ENCODE measurements at regions not wholly inside any gene's neighbourhood (a gene's known extent, or its start where the extent isn't known, plus 50 kb on each side); places are given as distances from the start of the nearest gene placed in this dataset.

GRCh38 chr4:173909294-173909693 is 374.2 kb downstream of the FBXO8 start:
- H3K36me3 ChIP-seq (ENCODE audit: low read depth, low read length): no peaks in the 10 kb centered on the region
- H3K79me2 ChIP-seq (ENCODE audit: low read length): no peaks in the 10 kb centered on the region
- H3K27me3 ChIP-seq (ENCODE audit: low read length): peaks cover 40% of the 10 kb centered on the region
- TF ChIP-seq, protein P1, sequence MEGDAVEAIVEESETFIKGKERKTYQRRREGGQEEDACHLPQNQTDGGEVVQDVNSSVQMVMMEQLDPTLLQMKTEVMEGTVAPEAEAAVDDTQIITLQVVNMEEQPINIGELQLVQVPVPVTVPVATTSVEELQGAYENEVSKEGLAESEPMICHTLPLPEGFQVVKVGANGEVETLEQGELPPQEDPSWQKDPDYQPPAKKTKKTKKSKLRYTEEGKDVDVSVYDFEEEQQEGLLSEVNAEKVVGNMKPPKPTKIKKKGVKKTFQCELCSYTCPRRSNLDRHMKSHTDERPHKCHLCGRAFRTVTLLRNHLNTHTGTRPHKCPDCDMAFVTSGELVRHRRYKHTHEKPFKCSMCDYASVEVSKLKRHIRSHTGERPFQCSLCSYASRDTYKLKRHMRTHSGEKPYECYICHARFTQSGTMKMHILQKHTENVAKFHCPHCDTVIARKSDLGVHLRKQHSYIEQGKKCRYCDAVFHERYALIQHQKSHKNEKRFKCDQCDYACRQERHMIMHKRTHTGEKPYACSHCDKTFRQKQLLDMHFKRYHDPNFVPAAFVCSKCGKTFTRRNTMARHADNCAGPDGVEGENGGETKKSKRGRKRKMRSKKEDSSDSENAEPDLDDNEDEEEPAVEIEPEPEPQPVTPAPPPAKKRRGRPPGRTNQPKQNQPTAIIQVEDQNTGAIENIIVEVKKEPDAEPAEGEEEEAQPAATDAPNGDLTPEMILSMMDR (conservative IDR thresholded peaks at IDR 0.05; ENCODE audit: low read depth, low read length): no peak
- TF ChIP-seq EZH2phosphoT487 (IDR thresholded peaks at IDR 0.05; ENCODE audit: borderline replicate concordance, low read length) (no peak), EZH2 (IDR thresholded peaks at IDR 0.05; ENCODE audit: low read length, unreplicated experiment) (no peak)
- no TSS peak for BruUV-seq (replicated peaks)
- no peaks in the 10 kb centered on the region for H3K4me1 ChIP-seq (ENCODE audit: insufficient read depth, low read length)
- CTCF ChIA-PET: no interaction called here
- no peak overlapping the region for H3K27ac ChIP-seq (ENCODE audit: low read length)
- H3K9ac ChIP-seq (ENCODE audit: low read length): no peak overlapping the region
- H4K20me1 ChIP-seq (ENCODE audit: low read length): no peaks in the 10 kb centered on the region
- POLR2A ChIA-PET (ENCODE audit: unreplicated experiment): no interaction called here
- H3K4me2 ChIP-seq (ENCODE audit: low read length): no peak overlapping the region
- no peak overlapping the region for H2AFZ ChIP-seq (ENCODE audit: low read length)
- DNase-seq (no peak), ATAC-seq (no peak)
- no peak overlapping the region for H3K4me3 ChIP-seq (ENCODE audit: low read length)
- no peaks in the 10 kb centered on the region for H3F3A ChIP-seq (ENCODE audit: low read length, unreplicated experiment)
- no peaks in the 10 kb centered on the region for H3K9me3 ChIP-seq (ENCODE audit: low read length)
- intact Hi-C loops (cut with micrococcal nuclease): no loop called here
- no peaks in the 10 kb centered on the region for H3K9me2 ChIP-seq (replicated peaks; ENCODE audit: low read length)

DNA sequence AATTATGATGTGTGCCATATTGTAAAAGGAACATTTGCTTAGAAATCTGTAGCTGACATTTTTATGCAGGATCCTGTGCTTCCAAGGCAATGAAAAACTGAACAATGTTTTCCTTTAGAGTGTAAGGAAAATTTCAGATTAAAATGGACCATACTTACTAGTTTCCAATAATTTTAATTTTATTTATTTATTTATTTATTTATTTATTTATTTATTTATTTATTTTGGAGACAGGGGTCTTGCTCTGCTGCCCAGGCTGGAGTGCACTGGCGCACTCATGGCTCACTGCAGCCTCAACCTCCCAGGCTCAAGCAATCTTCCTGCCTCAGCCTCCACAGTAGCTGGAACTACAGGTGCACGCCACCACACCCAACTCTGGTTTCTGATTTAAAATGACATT is 369.8 kb upstream of the HAND2 start:
- Histone ChIP-seq H4K20me1 (ENCODE audit: low read length) (no peaks in the 10 kb centered on the region), H3K9me2 (replicated peaks; ENCODE audit: low read length) (no peaks in the 10 kb centered on the region), H3F3A (ENCODE audit: low read length, unreplicated experiment) (no peaks in the 10 kb centered on the region), H3K4me3 (ENCODE audit: low read length) (no peak overlapping the region), H3K4me1 (ENCODE audit: insufficient read depth, low read length) (no peaks in the 10 kb centered on the region), H3K9me3 (ENCODE audit: low read length) (no peaks in the 10 kb centered on the region), H3K79me2 (ENCODE audit: low read length) (no peaks in the 10 kb centered on the region), H3K9ac (ENCODE audit: low read length) (no peak overlapping the region), H3K4me2 (ENCODE audit: low read length) (no peak overlapping the region), H3K27me3 (ENCODE audit: low read length) (peaks cover 11% of the 10 kb centered on the region; the same call in 1 of the 2 replicates), H3K27ac (ENCODE audit: low read length) (no peak overlapping the region), H3K36me3 (ENCODE audit: low read depth, low read length) (no peaks in the 10 kb centered on the region), H2AFZ (ENCODE audit: low read length) (no peak overlapping the region)
- TF ChIP-seq EZH2 (IDR thresholded peaks at IDR 0.05; ENCODE audit: low read length, unreplicated experiment) (no peak), EZH2phosphoT487 (IDR thresholded peaks at IDR 0.05; ENCODE audit: borderline replicate concordance, low read length) (no peak)
- TF ChIP-seq, protein P1 (conservative IDR thresholded peaks at IDR 0.05; ENCODE audit: low read depth, low read length): no peak
- no peak for ATAC-seq
- BruUV-seq (replicated peaks): no TSS peak
- intact Hi-C loops (cut with micrococcal nuclease): no loop called here
- no peak for DNase-seq
- CTCF ChIA-PET: no interaction called here
- POLR2A ChIA-PET (ENCODE audit: unreplicated experiment): no interaction called here

GRCh38 chr4:173891072-173891471 is 361.0 kb upstream of the HAND2 start:
- Histone ChIP-seq H3K4me2 (ENCODE audit: low read length) (no peak overlapping the region), H2AFZ (ENCODE audit: low read length) (no peak overlapping the region), H4K20me1 (ENCODE audit: low read length) (no peaks in the 10 kb centered on the region), H3K9ac (ENCODE audit: low read length) (no peak overlapping the region), H3K4me3 (ENCODE audit: low read length) (no peak overlapping the region), H3K27me3 (ENCODE audit: low read length) (no peaks in the 10 kb centered on the region), H3K9me3 (ENCODE audit: low read length) (no peaks in the 10 kb centered on the region), H3K4me1 (ENCODE audit: insufficient read depth, low read length) (no peaks in the 10 kb centered on the region), H3K79me2 (ENCODE audit: low read length) (no peaks in the 10 kb centered on the region), H3F3A (ENCODE audit: low read length, unreplicated experiment) (no peaks in the 10 kb centered on the region), H3K27ac (ENCODE audit: low read length) (no peak overlapping the region), H3K36me3 (ENCODE audit: low read depth, low read length) (no peaks in the 10 kb centered on the region), H3K9me2 (replicated peaks; ENCODE audit: low read length) (no peaks in the 10 kb centered on the region)
- ChIA-PET CTCF (no interaction called here), POLR2A (ENCODE audit: unreplicated experiment) (no interaction called here)
- no peak for TF ChIP-seq EZH2 (IDR thresholded peaks at IDR 0.05; ENCODE audit: low read length, unreplicated experiment)
- no peak for TF ChIP-seq EZH2phosphoT487 (IDR thresholded peaks at IDR 0.05; ENCODE audit: borderline replicate concordance, low read length)
- TF ChIP-seq, protein P1 (conservative IDR thresholded peaks at IDR 0.05; ENCODE audit: low read depth, low read length): no peak
- DNase-seq (no peak), ATAC-seq (no peak)
- no TSS peak for BruUV-seq (replicated peaks)
- intact Hi-C loops (cut with micrococcal nuclease): no loop called here

All from PC-3 (cell line).